Caco-2 (cell line): ENCODE measurements at regions not wholly inside any gene's neighbourhood (a gene's known extent, or its start where the extent isn't known, plus 50 kb on each side); places are given as distances from the start of the nearest gene placed in this dataset.

ENCODE experiments used
- BruUV-seq: library from RNA; stranded (reverse); fragments of 400-500 nt; replicated peaks from 2 replicates; lab custom pipeline; 2021; lab: Mats Ljungman, UMichigan
- CTCF ChIA-PET: fragments of 300-600 bp; sonication (Branson Sonifier 250); formaldehyde crosslinking; loops from one replicate; lab custom pipeline; 2022; ENCODE audit warnings: antibody characterized with exemption; lab: Charles Lee
- POLR2A ChIA-PET: fragments of 300-600 bp; sonication (Branson Sonifier 250); formaldehyde crosslinking; loops from one replicate; lab custom pipeline; 2022; ENCODE audit warnings: antibody characterized with exemption; lab: Charles Lee
- DNase-seq, 2 experiments: peaks; one replicate each; pipeline versions ENCODE4 v3.0.0 to v3.0.0-alpha.2; 2020 to 2022
- H3K27me3 ChIP-seq: replicated peaks from 2 replicates; pipeline ENCODE4 v1.6.0; 2011; ENCODE audit warnings: low read length; ENCODE audit not compliant: control insufficient read depth, insufficient read depth
- H3K36me3 ChIP-seq: 2 replicates; pipeline ENCODE4 v1.5.1; 2011; ENCODE audit warnings: low read length; ENCODE audit not compliant: control insufficient read depth, insufficient read depth
- H3K4me1 ChIP-seq: fragments of 250-450 bp; sonication (Bioruptor Pico); 2 replicates; pipeline ENCODE4 v1.5.1; 2020; ENCODE audit warnings: mild to moderate bottlenecking
- H3K4me3 ChIP-seq: 2 replicates; pipeline ENCODE4 v1.5.1; 2011; ENCODE audit warnings: low read depth, mild to moderate bottlenecking, control low read depth, low read length
- H3K9me3 ChIP-seq: fragments of 250-450 bp; sonication (Bioruptor Pico); 2 replicates; pipeline ENCODE4 v1.5.1; 2020; ENCODE audit warnings: mild to moderate bottlenecking, moderate library complexity
- H3K27ac Mint-ChIP-seq: one replicate; pipeline ENCODE4 v1.8.0; 2022; ENCODE audit warnings: mixed read lengths; ENCODE audit not compliant: unreplicated experiment
- H3K27me3 Mint-ChIP-seq: one replicate; pipeline ENCODE4 v1.8.0; 2022; ENCODE audit warnings: mixed read lengths; ENCODE audit not compliant: insufficient read depth, unreplicated experiment
- H3K36me3 Mint-ChIP-seq: one replicate; pipeline ENCODE4 v1.8.0; 2022; ENCODE audit warnings: mild to moderate bottlenecking, mixed read lengths; ENCODE audit not compliant: insufficient read depth, unreplicated experiment
- H3K4me1 Mint-ChIP-seq: one replicate; pipeline ENCODE4 v1.8.0; 2022; ENCODE audit warnings: low read depth, mixed read lengths; ENCODE audit not compliant: unreplicated experiment
- H3K4me3 Mint-ChIP-seq: one replicate; pipeline ENCODE4 v1.8.0; 2022; ENCODE audit warnings: mild to moderate bottlenecking, moderate library complexity, mixed read lengths; ENCODE audit not compliant: unreplicated experiment
- H3K9me3 Mint-ChIP-seq: one replicate; pipeline ENCODE4 v1.8.0; 2022; ENCODE audit warnings: mixed read lengths; ENCODE audit not compliant: unreplicated experiment
- intact Hi-C: fragments of 100-400 bp; cut with micrococcal nuclease; formaldehyde crosslinking; loops from one replicate; pipeline ENCODE4 v1.10.0; 2022; ENCODE audit not compliant: unreplicated experiment
- TF ChIP-seq, protein P1 (sequence below), 2 experiments: fragments of 200-600 bp in 1 of 2; IDR thresholded peaks; 1 replicate in 1 of 2; 2 replicates in 1 of 2; pipeline versions ENCODE4 v1.5.1 to v1.8.0; 2011 to 2022; ENCODE audit warnings: antibody characterized with exemption in 1 of 2, control low read depth in 1 of 2, inconsistent platforms in 1 of 2, low read depth in 1 of 2, low read length in 1 of 2, mild to moderate bottlenecking in 1 of 2, moderate library complexity in 1 of 2; ENCODE audit not compliant: insufficient read depth in 1 of 2, severe bottlenecking in 1 of 2, unreplicated experiment in 1 of 2

DNA sequence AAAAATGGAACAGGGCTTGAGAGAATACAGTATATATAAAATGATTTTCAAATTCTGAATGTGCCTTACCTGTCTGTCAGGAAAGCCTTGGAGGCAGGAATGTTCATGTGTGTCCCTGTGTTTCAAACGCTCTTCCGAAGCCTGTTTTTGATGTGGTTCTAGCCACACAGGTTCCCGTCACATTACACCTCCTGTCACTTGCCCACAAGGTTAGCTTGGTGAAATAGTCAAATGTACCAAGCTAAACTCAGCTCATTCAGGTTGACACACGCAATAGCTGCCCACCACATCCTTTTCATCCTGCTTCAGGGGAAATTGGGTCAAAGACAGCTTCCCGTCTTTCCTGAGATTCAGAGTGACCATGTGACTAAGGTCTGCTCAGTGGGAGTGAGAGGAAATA is 574.0 kb downstream of the EFNB2 start:
- no TSS peak for BruUV-seq
- Mint-ChIP-seq H3K4me1 (no peaks in the 10 kb centered on the region), H3K27ac (no peak overlapping the region), H3K4me3 (no peak overlapping the region), H3K9me3 (no peaks in the 10 kb centered on the region), H3K27me3 (no peaks in the 10 kb centered on the region), H3K36me3 (no peaks in the 10 kb centered on the region)
- DNase-seq, result no peak
- no peaks in the 10 kb centered on the region for H3K36me3 ChIP-seq
- no peaks in the 10 kb centered on the region for H3K27me3 ChIP-seq
- CTCF ChIA-PET, result no interaction called here
- H3K4me1 ChIP-seq, result no peaks in the 10 kb centered on the region
- POLR2A ChIA-PET, result no interaction called here
- no peaks in the 10 kb centered on the region for H3K9me3 ChIP-seq
- intact Hi-C loops, result no loop called here
- TF ChIP-seq, protein P1, sequence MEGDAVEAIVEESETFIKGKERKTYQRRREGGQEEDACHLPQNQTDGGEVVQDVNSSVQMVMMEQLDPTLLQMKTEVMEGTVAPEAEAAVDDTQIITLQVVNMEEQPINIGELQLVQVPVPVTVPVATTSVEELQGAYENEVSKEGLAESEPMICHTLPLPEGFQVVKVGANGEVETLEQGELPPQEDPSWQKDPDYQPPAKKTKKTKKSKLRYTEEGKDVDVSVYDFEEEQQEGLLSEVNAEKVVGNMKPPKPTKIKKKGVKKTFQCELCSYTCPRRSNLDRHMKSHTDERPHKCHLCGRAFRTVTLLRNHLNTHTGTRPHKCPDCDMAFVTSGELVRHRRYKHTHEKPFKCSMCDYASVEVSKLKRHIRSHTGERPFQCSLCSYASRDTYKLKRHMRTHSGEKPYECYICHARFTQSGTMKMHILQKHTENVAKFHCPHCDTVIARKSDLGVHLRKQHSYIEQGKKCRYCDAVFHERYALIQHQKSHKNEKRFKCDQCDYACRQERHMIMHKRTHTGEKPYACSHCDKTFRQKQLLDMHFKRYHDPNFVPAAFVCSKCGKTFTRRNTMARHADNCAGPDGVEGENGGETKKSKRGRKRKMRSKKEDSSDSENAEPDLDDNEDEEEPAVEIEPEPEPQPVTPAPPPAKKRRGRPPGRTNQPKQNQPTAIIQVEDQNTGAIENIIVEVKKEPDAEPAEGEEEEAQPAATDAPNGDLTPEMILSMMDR (IDR thresholded peaks at IDR 0.05; ENCODE audit: insufficient read depth in 1 of 2, low read depth in 1 of 2, low read length in 1 of 2, severe bottlenecking in 1 of 2, unreplicated experiment in 1 of 2), result no peak
- no peak overlapping the region for H3K4me3 ChIP-seq

DNA sequence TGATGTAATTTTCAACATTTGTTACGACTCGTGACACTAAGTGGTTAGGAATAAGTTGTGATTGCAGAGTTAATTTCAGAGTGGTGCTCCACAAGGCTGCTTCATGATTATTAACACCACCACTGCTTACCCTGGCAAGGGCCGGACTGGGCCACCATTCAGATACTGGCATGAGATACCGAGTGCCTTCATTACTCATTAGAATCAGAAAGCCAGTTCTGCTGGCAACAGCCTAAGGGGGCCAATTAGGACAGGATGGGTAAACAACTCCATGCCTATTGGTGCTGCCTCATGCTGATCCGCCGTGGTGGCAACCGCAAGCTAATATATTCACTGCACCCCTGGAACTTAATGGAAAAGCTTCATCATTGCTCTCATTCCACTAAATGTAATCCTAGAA is 575.1 kb downstream of the EFNB2 start:
- Histone ChIP-seq H3K36me3 (no peaks in the 10 kb centered on the region), H3K27me3 (no peaks in the 10 kb centered on the region), H3K4me1 (no peaks in the 10 kb centered on the region), H3K9me3 (no peaks in the 10 kb centered on the region), H3K4me3 (no peak overlapping the region)
- intact Hi-C loops, result no loop called here
- H3K27ac Mint-ChIP-seq, result no peak overlapping the region
- H3K4me1 Mint-ChIP-seq, result no peaks in the 10 kb centered on the region
- H3K36me3 Mint-ChIP-seq, result no peaks in the 10 kb centered on the region
- CTCF ChIA-PET, result no interaction called here
- H3K9me3 Mint-ChIP-seq, result no peaks in the 10 kb centered on the region
- H3K27me3 Mint-ChIP-seq, result no peaks in the 10 kb centered on the region
- POLR2A ChIA-PET, result no interaction called here
- BruUV-seq, result no TSS peak
- DNase-seq, result no peak
- H3K4me3 Mint-ChIP-seq, result no peak overlapping the region
- TF ChIP-seq, protein P1 (IDR thresholded peaks at IDR 0.05; ENCODE audit: insufficient read depth in 1 of 2, low read depth in 1 of 2, low read length in 1 of 2, severe bottlenecking in 1 of 2, unreplicated experiment in 1 of 2), result no peak

DNA sequence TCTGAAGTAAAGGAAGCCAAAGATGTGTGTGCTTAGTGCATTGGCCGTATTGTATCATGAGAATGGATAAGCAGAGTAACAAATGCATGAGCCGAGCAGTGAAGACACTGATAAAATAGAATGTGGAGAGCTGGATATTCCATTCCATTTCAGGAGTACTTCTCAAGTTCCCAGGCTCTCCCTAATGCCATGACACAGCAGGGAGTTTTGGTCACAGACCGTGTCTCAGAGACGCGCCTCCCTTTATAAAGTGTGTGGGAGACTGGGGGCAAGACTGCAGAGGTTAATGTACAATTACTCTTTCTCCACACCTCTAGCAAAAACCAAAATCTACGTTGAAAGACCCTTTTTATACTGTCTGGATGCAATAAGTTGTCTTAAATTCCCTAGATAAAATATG is 575.6 kb downstream of the EFNB2 start:
- ChIA-PET POLR2A (no interaction called here), CTCF (no interaction called here)
- Mint-ChIP-seq H3K4me3 (no peak overlapping the region), H3K27ac (no peak overlapping the region), H3K27me3 (no peaks in the 10 kb centered on the region), H3K4me1 (no peaks in the 10 kb centered on the region), H3K9me3 (no peaks in the 10 kb centered on the region), H3K36me3 (no peaks in the 10 kb centered on the region)
- Histone ChIP-seq H3K4me1 (no peaks in the 10 kb centered on the region), H3K4me3 (no peak overlapping the region), H3K36me3 (no peaks in the 10 kb centered on the region), H3K27me3 (no peaks in the 10 kb centered on the region), H3K9me3 (no peaks in the 10 kb centered on the region)
- no TSS peak for BruUV-seq
- intact Hi-C loops, result no loop called here
- DNase-seq, result no peak
- TF ChIP-seq, protein P1 (IDR thresholded peaks at IDR 0.05; ENCODE audit: insufficient read depth in 1 of 2, low read depth in 1 of 2, low read length in 1 of 2, severe bottlenecking in 1 of 2, unreplicated experiment in 1 of 2), result no peak
